ENCODE measurements at regions not wholly inside any gene's neighbourhood (a gene's known extent, or its start where the extent isn't known, plus 50 kb on each side); places are given as distances from the start of the nearest gene placed in this dataset.

- H3K4me2 ChIP-seq, result no peak overlapping the region
- H3K79me2 ChIP-seq, result no peaks in the 10 kb centered on the region
- H4K20me1 ChIP-seq (ENCODE audit: insufficient read depth, poor library complexity, severe bottlenecking), result no peaks in the 10 kb centered on the region
- TF ChIP-seq EZH2phosphoT487 (IDR thresholded peaks at IDR 0.05; ENCODE audit: low read depth, severe bottlenecking, unreplicated experiment), result no peak
- no peak for TF ChIP-seq CTCF (IDR thresholded peaks at IDR 0.05; ENCODE audit: poor library complexity)
- no peak for TF ChIP-seq EZH2 (IDR thresholded peaks at IDR 0.05; ENCODE audit: borderline replicate concordance)
- H3K9me2 ChIP-seq (replicated peaks; ENCODE audit: insufficient read depth), result no peaks in the 10 kb centered on the region
- H3K27ac ChIP-seq, result no peak overlapping the region
- no peak overlapping the region for H2AFZ ChIP-seq
- peaks cover 6% of the 10 kb centered on the region for H3K9me3 ChIP-seq (ENCODE audit: low read depth)
- no peaks in the 10 kb centered on the region for H3K36me3 ChIP-seq (replicated peaks; ENCODE audit: insufficient read depth, low read depth)
- no peak for DNase-seq (ENCODE audit: low spot score)
- H3K4me1 ChIP-seq (ENCODE audit: insufficient read depth), result no peaks in the 10 kb centered on the region
- no peaks in the 10 kb centered on the region for H3K27me3 ChIP-seq
- WGBS (ENCODE audit: low lambda C conversion rate, missing lambda C conversion rate), result 74% methylated on average over 1 of the region's 1 CpG
- no peak overlapping the region for H3K4me3 ChIP-seq
Measured at GRCh38 chr12:116474331-116474730, 84.8 kb upstream of the MAP1LC3B2 start.

DNA sequence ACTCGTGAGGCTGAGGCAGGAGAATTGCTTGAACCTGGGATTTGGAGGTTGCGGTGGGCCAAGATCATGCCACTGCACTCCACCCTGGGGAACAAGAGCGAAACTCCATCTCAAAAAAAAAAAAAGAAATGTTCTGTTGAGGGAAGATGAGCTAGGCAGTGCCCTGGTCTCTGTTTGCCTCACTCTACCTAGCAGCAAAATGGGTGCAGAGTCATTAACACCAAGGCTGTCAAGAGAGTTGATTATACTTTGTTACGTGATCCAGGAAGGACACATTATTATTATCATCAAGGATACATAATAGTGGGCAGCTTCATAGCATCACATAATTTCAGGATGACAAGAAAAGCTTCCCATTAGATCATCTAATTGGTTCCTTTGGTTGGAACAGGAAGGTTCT, 84.3 kb upstream of the MAP1LC3B2 start:
- TF ChIP-seq CTCF (IDR thresholded peaks at IDR 0.05; ENCODE audit: poor library complexity) (no peak), EZH2phosphoT487 (IDR thresholded peaks at IDR 0.05; ENCODE audit: low read depth, severe bottlenecking, unreplicated experiment) (no peak), EZH2 (IDR thresholded peaks at IDR 0.05; ENCODE audit: borderline replicate concordance) (no peak)

DNA sequence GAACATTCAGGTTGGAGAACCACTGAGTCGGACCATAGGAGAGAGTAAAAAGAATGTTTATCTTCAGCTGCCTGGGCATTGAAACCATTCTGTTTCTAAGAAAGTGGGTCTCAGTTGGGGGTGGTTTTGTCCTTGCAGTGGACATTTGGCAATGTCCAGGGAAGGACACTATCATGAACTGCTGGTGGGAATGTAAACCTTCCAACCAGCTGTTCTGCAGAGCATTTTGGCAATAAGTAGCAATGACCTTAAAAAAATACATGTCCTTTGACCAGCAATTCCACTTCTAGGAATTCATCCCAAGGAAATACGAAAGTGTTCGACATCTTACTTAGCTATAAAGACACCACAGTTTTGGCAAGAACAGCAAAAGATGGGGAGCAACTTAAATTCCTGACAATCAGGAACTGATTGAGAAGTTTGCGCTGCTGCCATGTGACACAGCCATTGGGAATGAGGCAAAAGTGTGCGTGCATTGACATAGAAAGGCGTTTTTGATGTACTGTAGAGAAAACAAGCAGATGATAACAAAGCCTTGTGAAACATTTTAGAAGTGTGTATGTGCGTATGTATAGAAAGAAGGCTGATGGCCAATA, 82.9 kb upstream of the MAP1LC3B2 start:
- Histone ChIP-seq H2AFZ (no peak overlapping the region), H3K4me1 (ENCODE audit: insufficient read depth) (no peaks in the 10 kb centered on the region), H3K36me3 (replicated peaks; ENCODE audit: insufficient read depth, low read depth) (no peaks in the 10 kb centered on the region), H3K27ac (no peak overlapping the region), H3K4me3 (no peak overlapping the region), H3K4me2 (no peak overlapping the region), H3K9me2 (replicated peaks; ENCODE audit: insufficient read depth) (no peaks in the 10 kb centered on the region), H3K79me2 (no peaks in the 10 kb centered on the region), H3K9me3 (ENCODE audit: low read depth) (peaks cover 6% of the 10 kb centered on the region), H3K27me3 (no peaks in the 10 kb centered on the region), H4K20me1 (ENCODE audit: insufficient read depth, poor library complexity, severe bottlenecking) (no peaks in the 10 kb centered on the region)
- TF ChIP-seq CTCF (IDR thresholded peaks at IDR 0.05; ENCODE audit: poor library complexity) (no peak), EZH2phosphoT487 (IDR thresholded peaks at IDR 0.05; ENCODE audit: low read depth, severe bottlenecking, unreplicated experiment) (no peak), EZH2 (IDR thresholded peaks at IDR 0.05; ENCODE audit: borderline replicate concordance) (no peak)
- DNase-seq (ENCODE audit: low spot score), result no peak
- 95% methylated on average over 7 of the region's 7 CpGs for WGBS (ENCODE audit: low lambda C conversion rate, missing lambda C conversion rate)

More for the DNA sequence above, 84.3 kb upstream of the MAP1LC3B2 start:
- H2AFZ ChIP-seq, result no peak overlapping the region
- no peaks in the 10 kb centered on the region for H3K36me3 ChIP-seq (replicated peaks; ENCODE audit: insufficient read depth, low read depth)
- no peak overlapping the region for H3K4me2 ChIP-seq
- no peak overlapping the region for H3K4me3 ChIP-seq
- no peak for DNase-seq (ENCODE audit: low spot score)
- no peaks in the 10 kb centered on the region for H3K79me2 ChIP-seq
- no peaks in the 10 kb centered on the region for H3K4me1 ChIP-seq (ENCODE audit: insufficient read depth)
- no peaks in the 10 kb centered on the region for H4K20me1 ChIP-seq (ENCODE audit: insufficient read depth, poor library complexity, severe bottlenecking)
- peaks cover 6% of the 10 kb centered on the region for H3K9me3 ChIP-seq (ENCODE audit: low read depth)
- no peaks in the 10 kb centered on the region for H3K9me2 ChIP-seq (replicated peaks; ENCODE audit: insufficient read depth)
- H3K27me3 ChIP-seq, result no peaks in the 10 kb centered on the region
- 95% methylated on average over 4 of the region's 4 CpGs for WGBS (ENCODE audit: low lambda C conversion rate, missing lambda C conversion rate)
- H3K27ac ChIP-seq, result no peak overlapping the region

Data from hepatocyte (in vitro differentiated cells).